Progenitor cell of endocrine pancreas (in vitro differentiated cells): ENCODE measurements at regions not wholly inside any gene's neighbourhood (a gene's known extent, or its start where the extent isn't known, plus 50 kb on each side); places are given as distances from the start of the nearest gene placed in this dataset.
A peak's percentile ranks its signal among the peaks of the same experiment; 100 is the strongest.

Source experiments
- DNase-seq: peaks from one replicate; pipeline ENCODE4 v3.0.0; 2021; ENCODE audit warnings: low spot score; ENCODE audit not compliant: unreplicated experiment
- H3K27ac Mint-ChIP-seq: 2 replicates; pipeline ENCODE4 v1.8.0; 2021; ENCODE audit warnings: mild to moderate bottlenecking, moderate library complexity, mixed read lengths
- H3K27me3 Mint-ChIP-seq: 2 replicates; pipeline ENCODE4 v1.8.0; 2021; ENCODE audit warnings: mixed read lengths
- H3K36me3 Mint-ChIP-seq: 2 replicates; pipeline ENCODE4 v1.8.0; 2022; ENCODE audit warnings: mixed read lengths; ENCODE audit not compliant: insufficient read depth
- H3K4me1 Mint-ChIP-seq: 2 replicates; pipeline ENCODE4 v1.8.0; 2021; ENCODE audit warnings: low read depth, mixed read lengths
- H3K4me3 Mint-ChIP-seq: 2 replicates; pipeline ENCODE4 v1.8.0; 2021; ENCODE audit warnings: low read depth, mild to moderate bottlenecking, moderate library complexity, mixed read lengths
- H3K9me3 Mint-ChIP-seq: 2 replicates; pipeline ENCODE4 v1.8.0; 2021; ENCODE audit warnings: low read depth, mixed read lengths
- TF ChIP-seq, protein P1 (sequence below): fragments of 200-600 bp; sonication (generic); IDR thresholded peaks from one replicate; pipeline ENCODE4 v1.5.0; 2021; ENCODE audit warnings: antibody characterized with exemption, mild to moderate bottlenecking; ENCODE audit not compliant: unreplicated experiment

DNA sequence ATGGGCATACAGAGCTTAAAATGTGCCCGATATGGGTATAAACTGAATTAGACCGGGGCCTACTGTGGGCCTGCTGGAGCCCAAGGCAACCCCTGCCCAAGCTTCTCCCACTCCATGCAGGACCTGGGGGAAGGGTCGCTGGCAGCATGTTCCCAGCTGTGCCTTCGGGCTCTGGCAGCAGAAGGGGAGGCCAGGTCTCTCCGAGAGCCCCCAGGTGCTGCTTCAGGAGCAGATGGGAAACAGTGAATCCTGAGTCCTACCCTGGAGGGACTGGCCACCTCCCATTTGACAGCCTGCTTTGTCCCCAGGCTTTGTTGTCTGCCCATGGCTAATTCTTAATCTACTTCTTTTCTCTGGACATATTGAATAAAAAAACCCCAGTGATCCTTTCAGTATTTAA, 315.6 kb upstream of the B3GAT1 start:
- H3K27ac Mint-ChIP-seq = no peak overlapping the region
- no peak for DNase-seq
- no peaks in the 10 kb centered on the region for H3K9me3 Mint-ChIP-seq
- no peaks in the 10 kb centered on the region for H3K36me3 Mint-ChIP-seq
- H3K27me3 Mint-ChIP-seq = peaks cover 70% of the 10 kb centered on the region
- TF ChIP-seq, protein P1, sequence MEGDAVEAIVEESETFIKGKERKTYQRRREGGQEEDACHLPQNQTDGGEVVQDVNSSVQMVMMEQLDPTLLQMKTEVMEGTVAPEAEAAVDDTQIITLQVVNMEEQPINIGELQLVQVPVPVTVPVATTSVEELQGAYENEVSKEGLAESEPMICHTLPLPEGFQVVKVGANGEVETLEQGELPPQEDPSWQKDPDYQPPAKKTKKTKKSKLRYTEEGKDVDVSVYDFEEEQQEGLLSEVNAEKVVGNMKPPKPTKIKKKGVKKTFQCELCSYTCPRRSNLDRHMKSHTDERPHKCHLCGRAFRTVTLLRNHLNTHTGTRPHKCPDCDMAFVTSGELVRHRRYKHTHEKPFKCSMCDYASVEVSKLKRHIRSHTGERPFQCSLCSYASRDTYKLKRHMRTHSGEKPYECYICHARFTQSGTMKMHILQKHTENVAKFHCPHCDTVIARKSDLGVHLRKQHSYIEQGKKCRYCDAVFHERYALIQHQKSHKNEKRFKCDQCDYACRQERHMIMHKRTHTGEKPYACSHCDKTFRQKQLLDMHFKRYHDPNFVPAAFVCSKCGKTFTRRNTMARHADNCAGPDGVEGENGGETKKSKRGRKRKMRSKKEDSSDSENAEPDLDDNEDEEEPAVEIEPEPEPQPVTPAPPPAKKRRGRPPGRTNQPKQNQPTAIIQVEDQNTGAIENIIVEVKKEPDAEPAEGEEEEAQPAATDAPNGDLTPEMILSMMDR = no peak
- H3K4me1 Mint-ChIP-seq = peaks cover 14% of the 10 kb centered on the region
- H3K4me3 Mint-ChIP-seq = no peak overlapping the region

DNA sequence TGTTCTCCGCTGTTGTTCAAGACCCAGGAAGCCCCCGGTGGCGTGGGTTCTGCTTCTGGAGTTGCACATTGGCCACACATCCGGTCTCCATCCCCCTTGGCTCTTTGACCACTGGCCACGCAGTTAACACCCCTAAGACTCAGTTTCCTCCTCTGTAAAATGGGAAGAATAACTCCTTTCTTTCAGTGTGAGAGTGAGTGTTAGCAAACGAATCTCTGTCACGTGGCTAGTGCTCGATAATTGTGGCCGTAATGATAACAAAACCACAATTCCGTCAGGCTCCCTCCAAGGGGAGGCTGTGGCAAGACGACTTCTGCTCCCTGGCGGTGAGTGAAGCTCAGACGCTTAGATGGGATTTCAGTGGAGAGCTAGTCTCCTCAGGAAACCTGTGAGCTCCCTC, 315.2 kb upstream of the B3GAT1 start:
- Mint-ChIP-seq H3K27me3 (peaks cover 65% of the 10 kb centered on the region), H3K27ac (no peak overlapping the region), H3K4me1 (peaks cover 12% of the 10 kb centered on the region), H3K4me3 (no peak overlapping the region), H3K9me3 (no peaks in the 10 kb centered on the region), H3K36me3 (no peaks in the 10 kb centered on the region)
- TF ChIP-seq, protein P1 = no peak
- DNase-seq = no peak

DNA sequence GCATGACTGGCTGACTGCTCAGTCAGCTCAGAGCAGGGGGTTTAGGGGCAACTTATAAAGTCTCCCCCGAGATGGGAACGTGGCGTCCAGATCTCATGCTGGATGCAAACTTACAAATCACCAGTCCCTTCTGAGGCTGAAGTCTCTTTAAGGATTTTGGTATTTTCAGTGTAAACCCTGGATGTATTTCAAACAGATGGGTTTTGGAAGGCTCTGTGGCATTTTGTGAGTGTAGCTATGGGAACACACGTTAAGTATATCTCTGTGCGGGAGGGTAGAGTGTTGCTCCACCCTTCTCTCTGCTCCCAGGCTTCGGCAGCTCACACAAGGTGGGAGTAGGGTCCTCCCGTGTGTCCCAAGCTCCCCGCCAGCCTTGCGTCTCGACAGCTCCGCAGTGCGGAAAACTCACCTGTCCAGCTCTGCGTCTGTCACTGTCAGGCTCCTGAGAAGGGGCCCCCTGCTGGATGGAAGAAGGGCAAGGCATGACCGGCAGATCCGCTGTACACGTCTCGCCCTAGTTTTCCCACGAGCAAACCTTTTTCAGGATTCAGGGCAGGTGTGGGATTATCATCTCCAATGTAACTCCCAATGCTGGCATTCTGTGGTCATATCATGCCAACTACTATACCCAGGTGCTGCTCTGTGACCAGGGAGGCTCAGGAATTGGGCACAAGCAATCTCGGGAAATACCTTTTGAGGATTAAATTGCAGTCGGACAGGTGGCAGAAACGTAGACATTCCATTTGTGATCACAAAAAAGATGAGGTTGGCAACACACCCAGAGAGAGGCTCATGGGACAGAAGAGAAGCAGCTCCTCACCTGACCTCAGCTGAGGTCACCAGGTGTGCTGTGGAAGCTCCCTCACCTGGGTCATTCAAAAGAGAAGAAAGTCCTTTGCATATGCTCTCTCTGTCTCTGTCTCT, 313.9 kb upstream of the B3GAT1 start:
- Mint-ChIP-seq H3K36me3 (no peaks in the 10 kb centered on the region), H3K27ac (no peak overlapping the region), H3K9me3 (no peaks in the 10 kb centered on the region), H3K4me3 (no peak overlapping the region), H3K27me3 (peaks cover 53% of the 10 kb centered on the region), H3K4me1 (peaks cover 2% of the 10 kb centered on the region)
- TF ChIP-seq, protein P1 = peak; percentile 70
- peak; percentile 41 for DNase-seq

DNA sequence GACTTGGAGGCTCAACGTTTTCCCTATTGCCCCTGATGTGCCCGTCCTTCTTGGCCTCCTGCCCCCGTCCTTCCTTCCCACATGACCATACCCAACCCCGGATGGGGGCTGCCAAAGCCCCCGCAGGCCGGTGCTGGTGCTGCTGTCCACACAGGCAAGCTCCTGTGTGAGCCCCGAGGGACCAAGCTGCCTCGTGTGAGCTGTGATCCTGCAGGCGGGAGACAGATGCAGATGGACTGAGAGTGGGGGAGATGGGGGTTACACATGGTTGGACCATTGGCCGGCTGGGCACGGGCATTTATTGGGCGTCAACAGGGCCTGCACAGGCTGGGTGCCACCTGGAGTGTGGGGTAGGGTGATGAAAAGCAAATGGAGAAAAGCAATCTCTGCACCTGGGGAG, 313.2 kb upstream of the B3GAT1 start:
- no peaks in the 10 kb centered on the region for H3K9me3 Mint-ChIP-seq
- H3K4me3 Mint-ChIP-seq = no peak overlapping the region
- peaks cover 52% of the 10 kb centered on the region for H3K27me3 Mint-ChIP-seq
- TF ChIP-seq, protein P1 = no peak
- H3K27ac Mint-ChIP-seq = no peak overlapping the region
- DNase-seq = no peak
- H3K4me1 Mint-ChIP-seq = peaks cover 2% of the 10 kb centered on the region
- no peaks in the 10 kb centered on the region for H3K36me3 Mint-ChIP-seq

DNA sequence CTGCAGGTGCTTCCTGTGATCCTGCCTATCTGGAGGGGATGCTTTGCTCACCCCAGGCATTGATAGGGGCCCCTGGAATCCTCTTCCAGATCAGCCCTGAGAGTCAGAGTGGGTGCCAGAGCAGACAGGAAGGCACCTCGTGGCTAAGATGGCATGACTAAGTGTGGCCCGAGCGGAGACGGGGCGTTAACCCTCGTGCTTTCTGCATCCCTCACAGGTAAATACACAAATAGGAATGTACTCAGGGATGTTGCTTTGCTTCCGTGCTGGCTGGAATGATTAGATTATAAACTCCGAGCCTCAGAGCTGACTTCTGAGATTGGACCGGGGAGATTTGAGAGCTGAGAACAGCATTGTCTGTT, 312.7 kb upstream of the B3GAT1 start:
- Mint-ChIP-seq H3K4me1 (peaks cover 2% of the 10 kb centered on the region), H3K4me3 (no peak overlapping the region), H3K36me3 (no peaks in the 10 kb centered on the region), H3K27ac (no peak overlapping the region), H3K9me3 (no peaks in the 10 kb centered on the region), H3K27me3 (peaks cover 52% of the 10 kb centered on the region)
- DNase-seq = no peak
- TF ChIP-seq, protein P1 = no peak
